CD4-positive, CD25-positive, alpha-beta regulatory T cell (primary cell): ENCODE measurements at regions not wholly inside any gene's neighbourhood (a gene's known extent, or its start where the extent isn't known, plus 50 kb on each side); places are given as distances from the start of the nearest gene placed in this dataset.

ENCODE experiments used
- ATAC-seq, 2 donors: fragments of 150-1000 bp; cut with Tn5 transposase; one replicate each; pipeline ENCODE4 v1.10.0; 2021; ENCODE audit warnings: low read depth in 2 of 2, moderate number of reproducible peaks in 2 of 2, moderate library complexity in 1 of 2
- DNase-seq, 3 donors: peaks; one replicate each; pipeline versions ENCODE4 v3.0.0 to v3.0.0-alpha.2; 2012 to 2022; ENCODE audit warnings: mixed read lengths in 1 of 3
- H3K27ac ChIP-seq: one replicate; pipeline ENCODE4 v1.7.0; 2013; ENCODE audit warnings: mild to moderate bottlenecking, low read length; ENCODE audit not compliant: insufficient read depth, poor library complexity, severe bottlenecking
- H3K27me3 ChIP-seq: one replicate; pipeline ENCODE4 v1.7.0; 2013; ENCODE audit warnings: low read length; ENCODE audit not compliant: control insufficient read depth, insufficient read depth
- H3K36me3 ChIP-seq: one replicate; pipeline ENCODE4 v1.7.0; 2013; ENCODE audit warnings: mild to moderate bottlenecking, low read length, moderate library complexity; ENCODE audit not compliant: control insufficient read depth, insufficient read depth
- H3K4me1 ChIP-seq: 2 replicates; pipeline ENCODE4 v1.7.0; 2013; ENCODE audit warnings: mild to moderate bottlenecking, low read length; ENCODE audit not compliant: insufficient read depth, control insufficient read depth, poor library complexity, severe bottlenecking
- H3K4me3 ChIP-seq: one replicate; pipeline ENCODE4 v1.7.0; 2013; ENCODE audit warnings: low read depth, mild to moderate bottlenecking, low read length, moderate library complexity
- H3K9me3 ChIP-seq, 2 experiments: 1 replicate in 1 of 2; 2 replicates in 1 of 2; pipeline ENCODE4 v1.7.0; 2013; ENCODE audit warnings: low read length in 2 of 2, mild to moderate bottlenecking in 1 of 2, moderate library complexity in 1 of 2; ENCODE audit not compliant: control insufficient read depth in 2 of 2
- H3K27ac Mint-ChIP-seq, 3 donors: one replicate each; pipeline ENCODE4 v1.8.0; 2020 to 2022; ENCODE audit warnings: mild to moderate bottlenecking in 3 of 3, mixed read lengths in 3 of 3, moderate library complexity in 2 of 3
- H3K27me3 Mint-ChIP-seq: one replicate; pipeline ENCODE4 v1.8.0; 2022; ENCODE audit warnings: mild to moderate bottlenecking, mixed read lengths
- H3K36me3 Mint-ChIP-seq: one replicate; pipeline ENCODE4 v1.8.0; 2020; ENCODE audit warnings: mixed read lengths
- H3K4me1 Mint-ChIP-seq, 4 donors: one replicate each; pipeline ENCODE4 v1.8.0; 2020 to 2022; ENCODE audit warnings: mixed read lengths in 4 of 4, mild to moderate bottlenecking in 1 of 4
- H3K4me3 Mint-ChIP-seq, 4 donors: one replicate each; pipeline ENCODE4 v1.8.0; 2020 to 2022; ENCODE audit warnings: mild to moderate bottlenecking in 4 of 4, mixed read lengths in 4 of 4, moderate library complexity in 3 of 4
- H3K9me3 Mint-ChIP-seq, 7 donors: one replicate each; pipeline ENCODE4 v1.8.0; 2020 to 2022; ENCODE audit warnings: mixed read lengths in 7 of 7, mild to moderate bottlenecking in 3 of 7, moderate library complexity in 2 of 7

- Mint-ChIP-seq H3K9me3 (peaks cover 0 to 17% (median 4%) of the 10 kb centered on the region in 7 donors), H3K4me1 (no peaks in the 10 kb centered on the region), H3K27ac (no peak overlapping the region), H3K27me3 (no peaks in the 10 kb centered on the region), H3K36me3 (no peaks in the 10 kb centered on the region), H3K4me3 (no peak overlapping the region)
- Histone ChIP-seq H3K9me3 (peaks cover 0 to 1% of the 10 kb centered on the region in 2 experiments), H3K4me3 (no peak overlapping the region), H3K36me3 (no peaks in the 10 kb centered on the region), H3K27ac (no peak overlapping the region), H3K27me3 (no peaks in the 10 kb centered on the region), H3K4me1 (no peaks in the 10 kb centered on the region)
- ATAC-seq (no peak), DNase-seq (no peak)
These were observed 322.9 kb upstream of the SPRY2 start for GRCh38 chr13:80663788-80664187.

- Histone ChIP-seq H3K4me1 (no peaks in the 10 kb centered on the region), H3K9me3 (no peaks in the 10 kb centered on the region), H3K4me3 (no peak overlapping the region), H3K27me3 (no peaks in the 10 kb centered on the region), H3K36me3 (no peaks in the 10 kb centered on the region), H3K27ac (no peak overlapping the region)
- Mint-ChIP-seq H3K27ac (no peak overlapping the region), H3K36me3 (no peaks in the 10 kb centered on the region), H3K9me3 (peaks cover 0 to 32% (median 17%) of the 10 kb centered on the region in 7 donors), H3K27me3 (no peaks in the 10 kb centered on the region), H3K4me3 (no peak overlapping the region), H3K4me1 (no peaks in the 10 kb centered on the region)
- ATAC-seq (no peak), DNase-seq (no peak)
These were observed 317.8 kb upstream of the SPRY2 start for GRCh38 chr13:80658705-80659104.

GRCh38 chr13:80656512-80656904 is 315.6 kb upstream of the SPRY2 start:
- Histone ChIP-seq H3K9me3 (no peaks in the 10 kb centered on the region), H3K36me3 (no peaks in the 10 kb centered on the region), H3K27me3 (no peaks in the 10 kb centered on the region), H3K4me1 (no peaks in the 10 kb centered on the region), H3K27ac (no peak overlapping the region), H3K4me3 (no peak overlapping the region)
- Mint-ChIP-seq H3K36me3 (no peaks in the 10 kb centered on the region), H3K27me3 (no peaks in the 10 kb centered on the region), H3K9me3 (peaks cover 0 to 37% (median 18%) of the 10 kb centered on the region in 7 donors), H3K27ac (no peak overlapping the region), H3K4me3 (no peak overlapping the region), H3K4me1 (peaks cover 0 to 3% (median 0%) of the 10 kb centered on the region in 4 donors)
- ATAC-seq: no peak
- no peak for DNase-seq

- no peak for ATAC-seq
- Histone ChIP-seq H3K4me3 (no peak overlapping the region), H3K27me3 (no peaks in the 10 kb centered on the region), H3K4me1 (no peaks in the 10 kb centered on the region), H3K9me3 (no peaks in the 10 kb centered on the region), H3K36me3 (no peaks in the 10 kb centered on the region), H3K27ac (no peak overlapping the region)
- H3K4me3 Mint-ChIP-seq: no peak overlapping the region
- peaks cover 0 to 37% (median 16%) of the 10 kb centered on the region in 7 donors for H3K9me3 Mint-ChIP-seq
- H3K27me3 Mint-ChIP-seq: no peaks in the 10 kb centered on the region
- H3K4me1 Mint-ChIP-seq: peaks cover 0 to 3% (median 0%) of the 10 kb centered on the region in 4 donors
- no peaks in the 10 kb centered on the region for H3K36me3 Mint-ChIP-seq
- no peak for DNase-seq
- no peak overlapping the region for H3K27ac Mint-ChIP-seq
These were observed 315.0 kb upstream of the SPRY2 start for GRCh38 chr13:80655778-80656511.

- H3K4me3 ChIP-seq: no peak overlapping the region
- no peak for DNase-seq
- no peak for ATAC-seq
These were observed 313.8 kb upstream of the SPRY2 start for GRCh38 chr13:80654638-80655249.

GRCh38 chr13:80649274-80649673 is 308.3 kb upstream of the SPRY2 start:
- H3K27me3 ChIP-seq: no peaks in the 10 kb centered on the region
- no peak for DNase-seq
- H3K4me1 ChIP-seq: no peaks in the 10 kb centered on the region
- H3K4me1 Mint-ChIP-seq: peaks cover 0 to 3% (median 0%) of the 10 kb centered on the region in 4 donors
- H3K9me3 ChIP-seq: peaks cover 0 to 1% of the 10 kb centered on the region in 2 experiments
- H3K27ac ChIP-seq: no peak overlapping the region
- peaks cover 4 to 34% (median 5%) of the 10 kb centered on the region in 7 donors for H3K9me3 Mint-ChIP-seq
- ATAC-seq: no peak
- no peak overlapping the region for H3K4me3 ChIP-seq
- no peak overlapping the region for H3K27ac Mint-ChIP-seq
- no peaks in the 10 kb centered on the region for H3K27me3 Mint-ChIP-seq
- no peaks in the 10 kb centered on the region for H3K36me3 Mint-ChIP-seq
- no peaks in the 10 kb centered on the region for H3K36me3 ChIP-seq
- no peak overlapping the region for H3K4me3 Mint-ChIP-seq

More at GRCh38 chr13:80654638-80655249, 313.8 kb upstream of the SPRY2 start:
- H3K4me1 Mint-ChIP-seq: peaks cover 0 to 3% (median 0%) of the 10 kb centered on the region in 4 donors
- Histone ChIP-seq H3K36me3 (no peaks in the 10 kb centered on the region), H3K27ac (no peak overlapping the region), H3K4me1 (no peaks in the 10 kb centered on the region), H3K27me3 (no peaks in the 10 kb centered on the region), H3K9me3 (no peaks in the 10 kb centered on the region)
- H3K36me3 Mint-ChIP-seq: no peaks in the 10 kb centered on the region
- H3K9me3 Mint-ChIP-seq: peaks cover 0 to 44% (median 14%) of the 10 kb centered on the region in 7 donors
- no peaks in the 10 kb centered on the region for H3K27me3 Mint-ChIP-seq
- H3K4me3 Mint-ChIP-seq: peak overlapping the region in 1 of 4 donors; percentile 10
- no peak overlapping the region for H3K27ac Mint-ChIP-seq

- no peaks in the 10 kb centered on the region for H3K4me1 Mint-ChIP-seq
- no peak overlapping the region for H3K27ac ChIP-seq
- H3K36me3 ChIP-seq: no peaks in the 10 kb centered on the region
- H3K9me3 ChIP-seq: no peaks in the 10 kb centered on the region
- no peak overlapping the region for H3K4me3 Mint-ChIP-seq
- DNase-seq: no peak
- H3K27ac Mint-ChIP-seq: no peak overlapping the region
- no peak for ATAC-seq
- no peaks in the 10 kb centered on the region for H3K27me3 Mint-ChIP-seq
- peaks cover 0 to 11% (median 5%) of the 10 kb centered on the region in 7 donors for H3K9me3 Mint-ChIP-seq
- no peak overlapping the region for H3K4me3 ChIP-seq
- no peaks in the 10 kb centered on the region for H3K27me3 ChIP-seq
- H3K36me3 Mint-ChIP-seq: no peaks in the 10 kb centered on the region
- H3K4me1 ChIP-seq: no peaks in the 10 kb centered on the region
These were observed 301.7 kb upstream of the SPRY2 start for GRCh38 chr13:80642641-80643040.

GRCh38 chr13:80633251-80633650 is 292.3 kb upstream of the SPRY2 start:
- no peaks in the 10 kb centered on the region for H3K27me3 ChIP-seq
- no peak overlapping the region for H3K27ac Mint-ChIP-seq

More at GRCh38 chr13:80633251-80633650, 292.3 kb upstream of the SPRY2 start:
- H3K9me3 ChIP-seq: no peaks in the 10 kb centered on the region
- DNase-seq (no peak), ATAC-seq (no peak)
- H3K4me3 Mint-ChIP-seq: no peak overlapping the region
- H3K36me3 ChIP-seq: no peaks in the 10 kb centered on the region
- H3K27me3 Mint-ChIP-seq: no peaks in the 10 kb centered on the region
- no peak overlapping the region for H3K4me3 ChIP-seq
- peaks cover 0 to 12% (median 3%) of the 10 kb centered on the region in 7 donors for H3K9me3 Mint-ChIP-seq
- no peak overlapping the region for H3K27ac ChIP-seq
- H3K4me1 ChIP-seq: no peaks in the 10 kb centered on the region
- H3K36me3 Mint-ChIP-seq: no peaks in the 10 kb centered on the region
- H3K4me1 Mint-ChIP-seq: no peaks in the 10 kb centered on the region
